ENCODE measurements at regions not wholly inside any gene's neighbourhood (a gene's known extent, or its start where the extent isn't known, plus 50 kb on each side); places are given as distances from the start of the nearest gene placed in this dataset.

GRCh38 chrX:10819973-10820372, 199.6 kb upstream of the MID1 start:
- DNase-seq: no peak

GRCh38 chrX:10821293-10821692, 200.9 kb upstream of the MID1 start:
- no peak for DNase-seq

GRCh38 chrX:10828036-10828435, 207.7 kb upstream of the MID1 start:
- DNase-seq: no peak

- DNase-seq: no peak
These were observed 208.3 kb upstream of the MID1 start for GRCh38 chrX:10828640-10829039.

- DNase-seq: no peak
These were observed 211.5 kb upstream of the MID1 start for GRCh38 chrX:10831716-10832502.

GRCh38 chrX:10833299-10834169, 213.1 kb upstream of the MID1 start:
- DNase-seq: peak; percentile 1 to 5

GRCh38 chrX:10841579-10841978, 221.2 kb upstream of the MID1 start:
- no peak for DNase-seq

- DNase-seq: no peak
These were observed 222.3 kb upstream of the MID1 start for GRCh38 chrX:10842646-10843045.

- DNase-seq: no peak
These were observed 226.9 kb upstream of the MID1 start for GRCh38 chrX:10847333-10847732.

GRCh38 chrX:10851809-10852208, 231.4 kb upstream of the MID1 start:
- DNase-seq: no peak

GRCh38 chrX:10854594-10854993, 234.2 kb upstream of the MID1 start:
- DNase-seq: no peak

- no peak for DNase-seq
These were observed 235.5 kb upstream of the MID1 start for GRCh38 chrX:10855845-10856244.

- no peak for DNase-seq
These were observed 236.4 kb upstream of the MID1 start for GRCh38 chrX:10856797-10857196.

GRCh38 chrX:10859353-10859752, 239.0 kb upstream of the MID1 start:
- peak in 1 of 2 donors; percentile 9 for DNase-seq

GRCh38 chrX:10875995-10876394, 235.1 kb upstream of the HCCS start:
- no peak for DNase-seq

GRCh38 chrX:10882484-10882883, 228.6 kb upstream of the HCCS start:
- no peak for DNase-seq

- DNase-seq: no peak
These were observed 226.9 kb upstream of the HCCS start for GRCh38 chrX:10884246-10884645.

GRCh38 chrX:10892621-10893225, 218.4 kb upstream of the HCCS start:
- DNase-seq: no peak

- DNase-seq: peak; percentile 42 to 43
These were observed 217.8 kb upstream of the HCCS start for GRCh38 chrX:10893366-10893765.

- DNase-seq: no peak
These were observed 217.2 kb upstream of the HCCS start for GRCh38 chrX:10893976-10894375.

GRCh38 chrX:10897768-10898167, 213.4 kb upstream of the HCCS start:
- no peak for DNase-seq

GRCh38 chrX:10900585-10901289, 210.4 kb upstream of the HCCS start:
- DNase-seq: no peak

GRCh38 chrX:10901290-10901633, 209.9 kb upstream of the HCCS start:
- DNase-seq: no peak
